Activated CD8-positive, alpha-beta memory T cell treated with anti-CD3 and anti-CD28 coated beads, Interleukin-2, amount 10 ng/mL, durations not matched to agents 7 days and 5 days (primary cell): ENCODE measurements at regions not wholly inside any gene's neighbourhood (a gene's known extent, or its start where the extent isn't known, plus 50 kb on each side); places are given as distances from the start of the nearest gene placed in this dataset.
"Not testable (repeated sequence)": the region's sequence is repeated elsewhere in the genome, so short reads cannot be mapped to it uniquely, and the experiment has no call there.

Source experiments
- ATAC-seq: fragments of 150-1000 bp; cut with Tn5 transposase; one replicate; pipeline ENCODE4 v1.10.0; 2021; ENCODE audit warnings: moderate library complexity
- CTCF ChIA-PET: fragments of 350-600 bp; sonication (Branson Sonifier 250); formaldehyde crosslinking; loops from one replicate; lab custom pipeline; 2021; ENCODE audit warnings: antibody characterized with exemption; lab: Charles Lee
- DNase-seq: peaks from one replicate; pipeline ENCODE4 v3.0.0-alpha.2; 2020
- H3K27ac Mint-ChIP-seq: one replicate; pipeline ENCODE4 v1.8.0; 2021; ENCODE audit warnings: mild to moderate bottlenecking, mixed read lengths
- H3K27me3 Mint-ChIP-seq: one replicate; pipeline ENCODE4 v1.8.0; 2021; ENCODE audit warnings: mixed read lengths
- H3K36me3 Mint-ChIP-seq: one replicate; pipeline ENCODE4 v1.8.0; 2021; ENCODE audit warnings: mild to moderate bottlenecking, mixed read lengths
- H3K4me1 Mint-ChIP-seq: one replicate; pipeline ENCODE4 v1.8.0; 2021; ENCODE audit warnings: mixed read lengths
- H3K4me3 Mint-ChIP-seq: one replicate; pipeline ENCODE4 v1.8.0; 2021; ENCODE audit warnings: mild to moderate bottlenecking, moderate library complexity, mixed read lengths
- H3K9me3 Mint-ChIP-seq: one replicate; pipeline ENCODE4 v1.8.0; 2022; ENCODE audit warnings: low read depth, mixed read lengths

DNA sequence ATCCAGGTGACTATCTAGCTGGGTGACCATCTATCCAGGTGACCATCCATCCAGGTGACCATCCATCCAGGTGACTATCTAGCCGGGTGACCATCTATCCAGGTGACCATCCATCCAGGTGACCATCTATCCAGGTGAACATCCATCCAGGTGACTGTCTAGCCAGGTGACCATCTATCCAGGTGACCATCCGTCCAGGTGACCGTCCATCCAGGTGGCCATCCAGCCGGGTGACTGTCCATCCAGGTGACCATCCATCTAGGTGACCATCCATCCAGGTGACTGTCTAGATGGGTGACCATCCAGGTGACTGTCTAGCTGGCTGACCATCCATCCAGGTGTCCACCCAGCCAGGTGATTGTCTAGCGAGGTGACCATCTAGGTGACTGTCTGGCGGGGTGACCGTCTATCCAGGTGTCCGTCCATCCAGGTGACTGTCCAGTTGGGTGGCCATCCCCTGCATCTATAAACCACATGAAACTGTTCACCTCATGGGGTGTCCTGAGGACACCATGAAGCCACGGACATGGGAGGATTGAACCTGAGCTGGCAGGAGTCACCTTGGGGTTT is 305.3 kb downstream of the NDUFA10 start:
- DNase-seq (no peak), ATAC-seq (no peak)
- Mint-ChIP-seq H3K36me3 (no peaks in the 10 kb centered on the region), H3K27ac (no peak overlapping the region), H3K27me3 (no peaks in the 10 kb centered on the region), H3K4me3 (no peak overlapping the region), H3K4me1 (no peaks in the 10 kb centered on the region), H3K9me3 (peaks cover 6% of the 10 kb centered on the region)
- CTCF ChIA-PET, result no interaction called here

DNA sequence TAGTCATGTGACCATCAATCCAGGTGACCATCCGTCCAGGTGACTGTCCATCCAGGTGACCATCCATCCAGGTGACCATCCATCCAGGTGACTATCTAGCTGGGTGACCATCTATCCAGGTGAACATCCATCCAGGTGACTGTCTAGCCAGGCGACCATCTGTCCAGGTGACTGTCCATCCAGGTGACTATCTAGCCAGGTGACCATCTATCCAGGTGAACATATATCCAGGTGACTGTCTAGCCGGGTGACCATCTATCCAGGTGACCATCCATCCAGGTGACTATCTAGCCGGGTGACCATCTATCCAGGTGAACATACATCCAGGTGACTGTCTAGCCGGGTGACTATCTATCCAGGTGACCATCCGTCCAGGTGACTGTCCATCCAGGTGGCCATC is 306.2 kb downstream of the NDUFA10 start:
- DNase-seq, H3K9me3 Mint-ChIP-seq, H3K36me3 Mint-ChIP-seq, ATAC-seq, CTCF ChIA-PET, H3K4me1 Mint-ChIP-seq, H3K27me3 Mint-ChIP-seq, H3K27ac Mint-ChIP-seq, H3K4me3 Mint-ChIP-seq: not testable (repeated sequence)

DNA sequence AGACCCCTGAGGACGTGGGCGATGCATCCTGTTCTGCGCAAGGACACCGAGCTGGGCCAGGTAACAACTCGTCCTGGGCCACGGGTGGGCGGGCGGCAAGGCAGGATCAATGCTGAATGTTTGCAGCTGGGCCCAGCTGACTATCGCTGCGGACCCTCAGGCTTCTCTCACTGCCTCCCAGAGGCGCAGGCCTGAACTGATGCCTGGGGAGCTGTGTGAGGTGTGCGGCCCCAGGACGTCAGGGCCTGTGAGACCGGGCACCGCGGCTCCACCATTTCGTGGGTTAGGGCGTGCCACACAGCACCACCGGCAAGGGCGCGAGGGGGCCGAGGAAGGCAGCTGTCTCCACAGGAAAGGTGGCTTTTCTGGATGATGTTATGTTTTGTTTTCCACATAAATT is 307.4 kb downstream of the NDUFA10 start:
- Mint-ChIP-seq H3K4me3 (no peak overlapping the region), H3K36me3 (no peaks in the 10 kb centered on the region), H3K27me3 (no peaks in the 10 kb centered on the region), H3K4me1 (no peaks in the 10 kb centered on the region), H3K9me3 (peaks cover 13% of the 10 kb centered on the region), H3K27ac (no peak overlapping the region)
- ATAC-seq (no peak), DNase-seq (no peak)
- CTCF ChIA-PET, result no interaction called here

DNA sequence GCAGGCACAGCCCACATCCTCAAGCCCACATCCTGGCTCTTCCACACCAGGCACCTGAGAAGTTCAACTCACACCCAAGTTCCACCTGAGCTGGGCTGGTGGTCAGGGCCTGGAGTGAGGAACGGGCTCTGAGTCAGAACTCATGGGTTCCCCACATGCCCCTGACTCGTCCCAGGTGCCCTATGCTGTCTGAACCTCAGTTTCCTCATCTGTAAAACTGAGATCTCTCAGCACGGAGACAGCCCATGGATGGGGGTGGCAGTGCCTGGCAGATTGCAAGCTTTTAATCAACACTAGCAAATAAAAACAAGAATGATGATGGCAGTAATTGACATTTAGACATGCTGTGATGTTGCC is 307.8 kb downstream of the NDUFA10 start:
- no peak for ATAC-seq
- CTCF ChIA-PET, result no interaction called here
- no peak overlapping the region for H3K4me3 Mint-ChIP-seq
- peaks cover 13% of the 10 kb centered on the region for H3K9me3 Mint-ChIP-seq
- H3K27ac Mint-ChIP-seq, result no peak overlapping the region
- DNase-seq, result no peak
- H3K4me1 Mint-ChIP-seq, result no peaks in the 10 kb centered on the region
- no peaks in the 10 kb centered on the region for H3K27me3 Mint-ChIP-seq
- no peaks in the 10 kb centered on the region for H3K36me3 Mint-ChIP-seq

DNA sequence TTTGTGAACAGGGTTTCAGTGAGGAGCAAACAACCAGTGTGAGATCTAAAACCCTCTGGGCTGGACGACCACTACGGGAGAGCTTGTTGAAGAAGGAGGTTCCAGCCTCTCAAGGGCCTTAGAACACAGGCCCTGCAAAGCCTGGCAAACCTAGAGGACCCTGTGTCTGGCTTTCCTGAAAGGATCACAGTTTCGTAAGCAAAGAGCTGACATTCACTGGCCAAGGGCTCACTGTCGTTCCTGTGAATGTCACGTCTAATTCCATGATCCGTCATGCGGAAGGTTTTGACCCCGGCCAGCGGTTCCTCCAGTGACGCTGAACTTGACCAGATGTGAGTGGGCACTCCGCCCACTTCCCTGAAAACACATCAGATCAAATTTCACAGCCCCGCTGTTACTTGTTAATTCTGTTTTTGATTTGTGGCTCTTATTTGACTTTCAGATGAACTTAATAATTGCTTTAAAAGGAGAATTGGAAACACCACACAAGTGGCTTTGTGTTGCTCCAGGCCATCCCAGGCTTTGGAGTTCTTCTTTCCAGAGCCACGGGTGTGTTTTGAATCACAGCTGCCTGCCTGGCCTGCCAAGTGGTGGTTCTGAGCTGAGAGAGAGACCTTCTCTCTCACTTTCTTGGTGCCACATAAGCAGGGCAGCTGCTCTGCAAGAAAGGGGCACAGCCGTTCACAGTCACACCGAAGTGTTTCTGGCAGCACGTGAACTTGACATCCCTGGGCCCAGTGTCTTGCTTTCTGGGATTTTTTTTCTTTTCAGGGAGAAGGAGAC is 308.4 kb downstream of the NDUFA10 start:
- Mint-ChIP-seq H3K4me1 (no peaks in the 10 kb centered on the region), H3K27me3 (no peaks in the 10 kb centered on the region), H3K36me3 (no peaks in the 10 kb centered on the region), H3K4me3 (no peak overlapping the region), H3K9me3 (peaks cover 13% of the 10 kb centered on the region), H3K27ac (no peak overlapping the region)
- DNase-seq (no peak), ATAC-seq (no peak)
- CTCF ChIA-PET, result no interaction called here

DNA sequence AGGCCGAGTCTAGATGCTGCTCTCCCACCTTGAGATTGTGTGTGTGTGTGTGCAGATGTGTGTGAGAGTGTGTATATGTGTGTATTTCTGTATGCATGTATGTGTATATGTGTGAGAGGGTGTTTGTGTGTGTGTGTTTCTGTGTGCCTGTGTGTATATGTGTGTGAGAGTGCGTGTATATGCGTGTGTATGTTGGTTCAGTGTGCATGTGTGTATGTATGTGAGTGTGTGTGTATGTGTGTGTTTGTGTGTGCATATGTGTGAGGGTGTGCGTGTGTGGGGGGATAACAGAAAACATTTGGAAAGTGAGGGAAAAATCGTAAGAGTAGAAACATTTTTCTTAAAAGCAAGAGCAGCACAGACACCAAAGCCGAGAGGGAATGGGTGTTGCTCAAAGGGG is 309.1 kb downstream of the NDUFA10 start:
- H3K9me3 Mint-ChIP-seq, result peaks cover 13% of the 10 kb centered on the region
- H3K36me3 Mint-ChIP-seq, result no peaks in the 10 kb centered on the region
- ATAC-seq, result no peak
- H3K27me3 Mint-ChIP-seq, result peaks cover under 1% of the 10 kb centered on the region
- CTCF ChIA-PET, result no interaction called here
- H3K4me3 Mint-ChIP-seq, result no peak overlapping the region
- DNase-seq, result no peak
- H3K4me1 Mint-ChIP-seq, result no peaks in the 10 kb centered on the region
- H3K27ac Mint-ChIP-seq, result no peak overlapping the region

DNA sequence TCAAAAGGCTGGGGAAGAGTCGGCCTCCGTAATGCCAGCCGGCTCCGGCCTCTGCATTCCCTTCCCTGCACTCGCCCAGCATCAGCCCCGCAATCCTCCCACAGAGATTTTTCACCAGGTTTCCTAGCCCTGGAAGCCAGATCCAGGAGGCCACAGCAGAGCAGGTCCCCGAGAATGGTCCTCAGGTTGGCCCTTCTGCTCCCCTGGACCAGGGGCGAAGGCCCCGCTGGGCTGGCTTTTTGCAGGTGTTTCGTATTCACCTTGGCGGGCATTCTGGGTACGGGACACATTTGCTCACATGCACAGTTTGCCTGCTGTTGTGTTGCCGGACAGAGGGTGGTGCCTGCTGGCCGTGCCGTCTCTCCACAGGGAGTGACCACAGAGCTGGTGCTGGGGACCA is 309.5 kb downstream of the NDUFA10 start:
- Mint-ChIP-seq H3K4me1 (no peaks in the 10 kb centered on the region), H3K27me3 (peaks cover 2% of the 10 kb centered on the region), H3K36me3 (no peaks in the 10 kb centered on the region), H3K27ac (no peak overlapping the region), H3K9me3 (peaks cover 13% of the 10 kb centered on the region), H3K4me3 (no peak overlapping the region)
- ATAC-seq (no peak), DNase-seq (no peak)
- CTCF ChIA-PET, result no interaction called here

DNA sequence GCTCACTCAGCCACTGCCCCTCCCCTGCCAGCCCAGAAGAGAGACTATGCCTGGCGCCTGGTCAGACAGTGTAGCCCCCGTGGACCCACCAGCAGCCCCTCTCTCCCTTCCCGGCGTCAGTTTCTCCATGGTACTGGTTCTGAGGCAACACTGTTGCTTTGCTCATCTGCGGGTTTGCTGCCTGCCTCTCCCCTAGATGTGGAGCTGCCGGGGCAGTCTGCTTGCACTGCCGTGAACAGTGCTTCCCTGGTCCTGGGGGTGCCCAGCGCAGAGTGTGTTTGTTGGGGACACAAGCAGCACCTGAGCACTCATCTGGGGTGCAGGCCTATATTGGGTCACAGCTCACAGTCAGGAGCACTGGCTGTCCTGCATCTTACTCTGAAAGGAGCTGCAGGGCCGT is 309.9 kb downstream of the NDUFA10 start:
- peaks cover 2% of the 10 kb centered on the region for H3K27me3 Mint-ChIP-seq
- CTCF ChIA-PET, result no interaction called here
- H3K9me3 Mint-ChIP-seq, result peaks cover 13% of the 10 kb centered on the region
- no peak for DNase-seq
- H3K4me1 Mint-ChIP-seq, result no peaks in the 10 kb centered on the region
- no peak for ATAC-seq
- no peaks in the 10 kb centered on the region for H3K36me3 Mint-ChIP-seq
- no peak overlapping the region for H3K27ac Mint-ChIP-seq
- no peak overlapping the region for H3K4me3 Mint-ChIP-seq

DNA sequence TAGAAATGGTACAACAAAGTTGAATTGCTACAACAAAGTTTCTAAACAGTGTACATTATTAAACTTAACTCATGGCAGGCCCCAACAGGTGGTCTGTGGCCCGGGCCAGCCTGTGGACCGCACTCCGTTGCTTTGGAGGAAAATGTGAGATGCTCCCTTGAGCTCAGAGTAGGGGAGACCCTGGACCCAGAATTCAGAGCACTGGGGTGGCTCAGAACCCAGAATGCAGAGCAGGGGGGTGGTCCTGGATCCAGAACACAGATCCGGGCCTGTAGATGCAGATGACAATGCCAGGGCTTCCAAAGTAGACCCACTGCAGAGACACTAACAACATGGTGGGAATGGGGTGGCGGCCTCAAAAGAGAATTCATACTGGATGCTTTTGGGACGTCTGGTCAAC is 311.0 kb downstream of the NDUFA10 start:
- CTCF ChIA-PET, result no interaction called here
- no peak overlapping the region for H3K4me3 Mint-ChIP-seq
- no peak overlapping the region for H3K27ac Mint-ChIP-seq
- H3K36me3 Mint-ChIP-seq, result no peaks in the 10 kb centered on the region
- H3K9me3 Mint-ChIP-seq, result peaks cover 13% of the 10 kb centered on the region
- H3K27me3 Mint-ChIP-seq, result peaks cover 3% of the 10 kb centered on the region
- DNase-seq (no peak), ATAC-seq (no peak)
- H3K4me1 Mint-ChIP-seq, result no peaks in the 10 kb centered on the region

DNA sequence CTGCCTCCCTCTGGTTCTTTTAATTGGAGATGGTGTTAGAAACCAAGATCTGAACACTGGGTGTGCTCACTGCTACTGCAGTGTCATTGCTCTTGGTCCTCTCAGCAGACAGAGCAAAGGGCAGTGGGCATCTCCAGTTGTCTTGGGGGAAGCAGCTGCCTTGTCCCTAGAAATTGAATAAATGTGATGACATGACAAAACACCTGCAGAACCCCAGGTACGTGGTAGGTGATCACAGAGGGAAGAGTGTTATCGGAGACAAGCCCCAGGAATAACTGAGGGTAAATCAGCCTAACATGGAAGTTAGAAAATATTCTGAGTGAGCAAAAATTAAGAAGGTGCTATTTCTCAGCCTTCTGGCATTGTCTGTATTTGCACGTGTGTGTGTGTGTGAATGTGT is 311.9 kb upstream of the HDAC4 start:
- CTCF ChIA-PET, result no interaction called here
- no peaks in the 10 kb centered on the region for H3K4me1 Mint-ChIP-seq
- H3K4me3 Mint-ChIP-seq, result no peak overlapping the region

DNA sequence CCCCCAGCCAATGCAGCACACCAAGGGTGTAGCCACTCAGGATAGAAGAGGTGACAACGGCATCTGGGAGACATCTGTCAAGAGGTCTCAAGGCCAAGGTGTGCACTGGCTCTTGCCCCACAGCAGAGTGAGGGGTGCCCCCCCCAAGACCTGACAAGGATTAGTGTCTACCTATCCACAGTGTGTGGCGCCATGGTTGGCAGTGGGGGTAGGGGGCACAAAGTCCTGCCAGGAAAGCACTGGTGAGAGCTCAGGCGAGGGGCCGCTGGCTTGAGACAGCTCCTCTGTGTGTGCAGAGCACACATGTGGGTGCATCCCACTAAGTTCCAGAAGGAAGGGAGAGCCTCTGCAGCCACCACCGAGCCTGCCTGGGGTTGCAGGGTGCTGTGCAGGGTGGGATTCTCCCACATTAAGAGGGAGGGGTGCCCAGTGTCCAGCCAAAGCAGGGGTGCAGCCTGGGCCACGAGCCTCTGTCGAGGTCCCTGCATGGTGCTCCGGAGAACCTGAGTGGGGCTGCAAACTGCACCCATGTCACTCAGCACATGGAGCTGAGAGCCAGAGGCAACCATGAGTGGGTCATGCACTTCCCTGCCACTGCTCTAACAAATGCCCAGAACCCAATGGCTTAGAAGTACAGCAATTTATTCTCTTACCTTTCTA is 311.2 kb upstream of the HDAC4 start:
- H3K4me3 Mint-ChIP-seq, result no peak overlapping the region
- peaks cover 13% of the 10 kb centered on the region for H3K9me3 Mint-ChIP-seq
- H3K27ac Mint-ChIP-seq, result no peak overlapping the region
- CTCF ChIA-PET, result no interaction called here
- ATAC-seq (no peak), DNase-seq (no peak)
- H3K36me3 Mint-ChIP-seq, result no peaks in the 10 kb centered on the region
- H3K27me3 Mint-ChIP-seq, result peaks cover 8% of the 10 kb centered on the region
- H3K4me1 Mint-ChIP-seq, result no peaks in the 10 kb centered on the region

More for the DNA sequence above, 311.9 kb upstream of the HDAC4 start:
- Mint-ChIP-seq H3K27me3 (peaks cover 8% of the 10 kb centered on the region), H3K9me3 (peaks cover 13% of the 10 kb centered on the region), H3K27ac (no peak overlapping the region), H3K36me3 (no peaks in the 10 kb centered on the region)
- ATAC-seq (no peak), DNase-seq (no peak)

DNA sequence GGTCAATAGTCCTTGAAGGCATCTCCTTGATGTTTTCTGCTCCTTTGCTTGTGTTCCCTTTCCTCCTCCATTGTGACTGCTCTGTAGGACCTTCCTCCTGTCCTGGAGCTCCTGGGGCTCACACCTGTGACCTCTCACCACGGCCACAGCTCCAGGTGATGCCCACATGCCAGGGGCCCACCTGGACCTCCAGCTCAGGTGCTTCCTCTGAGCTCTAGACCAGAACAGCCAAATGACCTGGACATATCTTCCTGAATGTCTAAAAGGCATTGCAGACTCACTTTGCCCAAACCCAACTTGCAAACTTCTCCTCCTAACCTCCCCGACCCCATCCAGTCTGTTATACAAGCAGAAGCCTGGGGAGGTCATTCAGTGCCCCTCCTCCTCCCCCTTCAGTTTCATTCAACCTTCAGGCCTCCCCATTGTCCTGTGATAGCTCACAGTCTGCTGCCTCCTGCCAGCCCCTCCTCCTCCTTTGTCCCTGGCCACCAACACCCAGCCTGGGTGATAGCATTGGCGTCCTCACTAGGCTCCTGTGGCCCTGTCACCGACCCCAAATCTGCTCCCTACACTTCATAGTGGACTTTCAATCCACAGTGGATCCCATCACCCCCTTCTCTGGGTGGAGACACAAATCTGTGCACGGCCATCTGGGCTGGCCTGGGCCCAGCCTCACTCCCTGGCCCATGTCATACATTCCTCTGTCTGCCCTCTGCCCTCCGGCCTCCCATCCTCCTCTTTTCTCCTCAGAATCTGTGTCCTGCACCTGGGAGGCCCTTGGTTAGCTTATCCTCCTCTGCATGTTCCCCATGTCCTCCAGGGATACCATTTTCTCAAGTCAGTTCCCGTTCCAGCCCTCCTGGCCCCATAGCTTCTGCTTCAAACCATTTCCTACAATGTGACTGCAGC is 310.4 kb upstream of the HDAC4 start:
- H3K4me1 Mint-ChIP-seq, result no peaks in the 10 kb centered on the region
- H3K27me3 Mint-ChIP-seq, result peaks cover 11% of the 10 kb centered on the region
- H3K27ac Mint-ChIP-seq, result no peak overlapping the region
- peaks cover 13% of the 10 kb centered on the region for H3K9me3 Mint-ChIP-seq
- ATAC-seq (no peak), DNase-seq (no peak)
- no peak overlapping the region for H3K4me3 Mint-ChIP-seq
- CTCF ChIA-PET, result no interaction called here
- no peaks in the 10 kb centered on the region for H3K36me3 Mint-ChIP-seq

DNA sequence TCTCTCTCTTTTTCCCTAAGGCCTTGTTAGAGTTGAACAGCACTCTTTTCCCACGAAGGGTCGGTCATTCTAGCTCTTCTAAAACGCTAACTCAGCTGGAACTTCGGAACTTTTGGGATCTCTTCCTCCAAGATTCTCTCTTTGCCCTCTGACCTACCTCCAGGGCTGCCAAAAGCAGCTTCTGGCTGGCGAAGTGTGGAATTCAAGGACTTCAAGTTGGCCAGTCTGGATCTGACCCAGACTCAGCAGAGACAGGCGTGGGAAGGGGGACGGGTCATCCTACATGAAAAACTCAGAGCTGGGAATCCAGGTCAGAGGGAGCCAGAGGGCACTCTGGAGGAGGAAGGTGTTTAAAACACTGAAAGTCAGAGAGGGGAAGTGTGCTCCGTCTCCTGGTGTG is 305.5 kb upstream of the HDAC4 start:
- Mint-ChIP-seq H3K27me3 (peaks cover 11% of the 10 kb centered on the region), H3K4me1 (no peaks in the 10 kb centered on the region), H3K36me3 (no peaks in the 10 kb centered on the region), H3K9me3 (peaks cover 2% of the 10 kb centered on the region), H3K27ac (no peak overlapping the region), H3K4me3 (no peak overlapping the region)
- DNase-seq, result no peak
- no peak for ATAC-seq
- CTCF ChIA-PET, result no interaction called here
